ENCODE measurements at regions not wholly inside any gene's neighbourhood (a gene's known extent, or its start where the extent isn't known, plus 50 kb on each side); places are given as distances from the start of the nearest gene placed in this dataset.

DNA sequence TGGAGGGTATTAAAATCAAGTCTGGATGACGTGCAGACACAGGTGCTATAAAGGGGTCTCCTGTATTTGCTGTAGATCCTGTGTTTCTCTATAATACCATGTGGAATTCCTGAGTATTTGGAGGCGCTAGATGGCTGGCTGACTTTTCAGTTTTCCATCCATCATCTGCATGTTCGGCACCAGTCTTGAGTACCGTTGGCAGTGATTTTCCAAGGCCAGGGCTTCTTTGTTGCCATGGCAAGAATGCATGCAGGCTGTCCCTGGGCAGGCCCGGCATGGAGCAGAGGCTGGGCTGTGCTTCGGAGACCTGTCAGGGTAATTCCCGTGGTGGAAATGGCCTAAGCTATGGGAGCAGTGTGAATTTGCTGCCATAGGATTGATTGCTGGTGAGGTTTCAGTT, 405.9 kb upstream of the HS6ST1 start:
- no peak overlapping the region for H3K27ac Mint-ChIP-seq
- peaks cover 5% of the 10 kb centered on the region for H3K9me3 Mint-ChIP-seq
- POLR2A ChIA-PET = no interaction called here
- DNase-seq = no peak
- peaks cover 26% of the 10 kb centered on the region for H3K4me1 Mint-ChIP-seq
- peaks cover 5% of the 10 kb centered on the region for H3K27me3 Mint-ChIP-seq
- no peaks in the 10 kb centered on the region for H3K36me3 Mint-ChIP-seq (ENCODE audit: low read depth)
- no peak overlapping the region for H3K4me3 Mint-ChIP-seq
- CTCF ChIA-PET = no interaction called here

DNA sequence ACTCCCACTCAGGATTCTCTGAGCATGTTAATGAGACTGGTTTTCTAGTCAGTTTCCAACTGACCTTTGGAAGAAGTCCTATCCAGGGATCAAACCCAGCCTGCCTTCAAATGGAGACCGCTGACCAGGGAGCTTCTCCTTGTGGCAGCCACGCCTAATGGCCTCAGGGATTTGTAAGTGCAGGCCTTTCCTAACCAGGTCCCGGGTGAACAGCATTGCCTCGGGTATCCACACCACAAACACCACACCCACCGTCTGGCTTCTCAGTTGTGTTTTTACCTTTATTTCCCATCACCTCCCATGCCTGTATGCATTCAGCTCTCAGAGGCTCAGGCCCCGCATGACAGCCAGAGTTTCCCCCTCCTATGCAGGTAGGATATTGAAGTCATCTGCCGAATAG, 406.3 kb upstream of the HS6ST1 start:
- Mint-ChIP-seq H3K4me3 (no peak overlapping the region), H3K4me1 (peaks cover 26% of the 10 kb centered on the region), H3K27ac (no peak overlapping the region), H3K27me3 (peaks cover 7% of the 10 kb centered on the region), H3K9me3 (peaks cover 6% of the 10 kb centered on the region), H3K36me3 (ENCODE audit: low read depth) (no peaks in the 10 kb centered on the region)
- ChIA-PET POLR2A (no interaction called here), CTCF (no interaction called here)
- DNase-seq = no peak

DNA sequence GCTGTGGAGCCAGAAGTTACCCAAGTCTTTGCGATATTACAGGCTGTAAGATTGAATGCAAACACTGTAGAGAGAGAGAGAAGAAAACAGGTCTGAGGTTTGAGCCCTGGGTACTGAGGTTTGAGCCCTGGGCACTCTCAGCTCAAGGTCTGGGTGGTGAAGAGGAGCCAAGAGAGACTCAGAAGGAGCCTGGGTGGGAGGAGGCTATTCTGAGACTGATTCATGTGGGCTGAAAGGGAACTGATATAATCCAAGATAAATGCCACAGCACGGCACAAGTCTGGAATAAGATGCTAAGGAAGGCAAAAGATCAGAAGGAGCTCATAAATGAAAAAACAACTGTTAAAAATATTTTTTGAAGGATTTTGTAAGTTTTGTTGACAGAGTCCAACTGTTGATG, 407.6 kb upstream of the HS6ST1 start:
- Mint-ChIP-seq H3K4me3 (no peak overlapping the region), H3K27ac (no peak overlapping the region), H3K4me1 (peaks cover 26% of the 10 kb centered on the region), H3K9me3 (peaks cover 7% of the 10 kb centered on the region), H3K27me3 (peaks cover 9% of the 10 kb centered on the region), H3K36me3 (ENCODE audit: low read depth) (no peaks in the 10 kb centered on the region)
- POLR2A ChIA-PET = no interaction called here
- DNase-seq = no peak
- CTCF ChIA-PET = interaction anchor here (1.2 to 1.6 kb wide), 3 partner anchors 12 to 405 kb away, joined by 3 read pairs; no protein-coding TSS in a partner anchor

DNA sequence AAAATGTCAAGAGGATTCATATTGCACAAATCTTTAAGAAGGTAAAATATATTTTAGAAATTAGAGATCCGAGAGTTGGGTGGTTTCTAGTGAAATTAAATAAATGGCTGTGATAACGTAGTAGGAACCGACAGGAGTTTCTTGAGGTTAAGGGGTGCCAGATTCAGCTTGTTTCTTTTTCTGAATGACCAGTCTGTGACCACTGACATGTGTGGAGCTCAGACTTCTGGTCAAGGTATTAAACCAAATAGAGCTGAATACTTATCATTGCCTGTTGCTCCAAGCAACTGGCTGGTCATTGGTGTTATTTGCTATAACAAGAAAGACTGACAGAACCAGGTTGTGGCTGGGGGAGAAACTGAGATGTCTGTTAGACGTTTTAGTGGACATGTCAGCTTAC, 408.2 kb upstream of the HS6ST1 start:
- peaks cover 11% of the 10 kb centered on the region for H3K27me3 Mint-ChIP-seq
- no peaks in the 10 kb centered on the region for H3K36me3 Mint-ChIP-seq (ENCODE audit: low read depth)
- no peak for DNase-seq
- peaks cover 26% of the 10 kb centered on the region for H3K4me1 Mint-ChIP-seq
- CTCF ChIA-PET = interaction anchor here (1.0 to 1.6 kb wide), 4 partner anchors 8 to 406 kb away, joined by 3 read pairs; no protein-coding TSS in a partner anchor
- peaks cover 7% of the 10 kb centered on the region for H3K9me3 Mint-ChIP-seq
- H3K27ac Mint-ChIP-seq = no peak overlapping the region
- H3K4me3 Mint-ChIP-seq = no peak overlapping the region
- POLR2A ChIA-PET = no interaction called here

DNA sequence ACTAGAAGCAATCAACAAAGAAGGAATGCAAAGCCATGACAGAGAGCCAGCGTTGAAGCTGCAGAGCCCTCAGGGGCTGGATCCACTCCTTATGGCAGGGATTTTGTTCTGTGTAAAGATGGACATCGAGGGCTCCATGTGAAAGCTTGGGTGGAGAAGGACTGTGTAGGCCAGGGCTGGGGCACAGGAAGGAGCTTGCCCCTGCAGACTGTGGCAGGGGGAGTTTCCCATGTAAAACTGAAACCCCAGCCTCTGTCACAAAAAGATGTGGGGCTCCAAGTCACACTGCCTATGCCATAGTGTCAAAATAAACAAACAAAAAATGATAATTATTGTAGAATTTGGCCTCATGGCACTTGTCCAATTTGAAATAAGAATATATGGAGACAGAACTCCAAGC, 408.7 kb upstream of the HS6ST1 start:
- Mint-ChIP-seq H3K4me3 (no peak overlapping the region), H3K36me3 (ENCODE audit: low read depth) (no peaks in the 10 kb centered on the region), H3K9me3 (peaks cover 7% of the 10 kb centered on the region), H3K27me3 (peaks cover 11% of the 10 kb centered on the region), H3K27ac (no peak overlapping the region), H3K4me1 (peaks cover 26% of the 10 kb centered on the region)
- ChIA-PET POLR2A (no interaction called here), CTCF (interaction anchor here (1.0 to 1.6 kb wide), 4 partner anchors 9 to 406 kb away, joined by 3 read pairs; no protein-coding TSS in a partner anchor)
- no peak for DNase-seq

DNA sequence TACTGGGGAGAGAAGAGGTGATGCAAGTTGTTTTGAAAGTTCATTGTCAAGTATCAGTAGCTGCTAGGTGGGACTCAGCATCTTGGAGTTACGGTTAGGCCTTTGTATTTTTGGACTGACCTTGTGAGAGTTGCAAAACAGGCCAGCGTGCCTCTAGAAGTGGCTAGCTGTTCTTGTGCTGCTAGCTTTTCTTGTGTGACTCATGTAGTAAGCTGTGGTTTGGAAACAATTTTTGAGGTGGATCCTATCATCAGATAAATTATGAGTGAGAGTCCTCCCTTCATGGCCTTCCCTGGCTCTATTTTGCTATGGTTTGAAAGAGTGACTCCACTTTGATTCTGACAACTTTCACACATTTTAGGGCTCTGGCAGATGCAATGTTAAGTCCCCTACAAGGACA, 409.2 kb upstream of the HS6ST1 start:
- H3K27ac Mint-ChIP-seq = no peak overlapping the region
- peaks cover 26% of the 10 kb centered on the region for H3K4me1 Mint-ChIP-seq
- no peak overlapping the region for H3K4me3 Mint-ChIP-seq
- H3K9me3 Mint-ChIP-seq = peaks cover 7% of the 10 kb centered on the region
- ChIA-PET CTCF (interaction anchor here (1.6 kb wide), 1 partner anchor 407 kb away, joined by 3 read pairs; no protein-coding TSS in a partner anchor), POLR2A (no interaction called here)
- H3K27me3 Mint-ChIP-seq = peaks cover 11% of the 10 kb centered on the region
- DNase-seq = peak; percentile 8
- H3K36me3 Mint-ChIP-seq (ENCODE audit: low read depth) = no peaks in the 10 kb centered on the region

DNA sequence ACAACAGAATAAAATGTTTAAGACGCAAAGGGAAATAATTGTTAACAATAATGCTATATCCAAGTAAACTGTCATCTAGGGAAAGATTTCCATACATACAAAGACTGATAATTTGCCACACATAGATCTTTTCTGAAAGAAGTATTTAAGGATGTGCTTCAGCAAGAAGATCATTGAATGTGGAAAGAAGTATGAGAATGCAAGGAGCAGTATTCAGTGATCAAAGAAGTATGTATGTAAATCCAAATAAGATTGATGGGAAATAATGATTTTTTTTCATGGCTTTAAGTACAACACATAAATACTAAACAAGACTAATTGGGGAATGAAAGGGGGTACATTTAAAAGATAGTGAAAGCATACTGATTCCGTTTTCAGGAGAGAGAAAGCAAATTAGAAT, 410.4 kb upstream of the HS6ST1 start:
- CTCF ChIA-PET = no interaction called here

DNA sequence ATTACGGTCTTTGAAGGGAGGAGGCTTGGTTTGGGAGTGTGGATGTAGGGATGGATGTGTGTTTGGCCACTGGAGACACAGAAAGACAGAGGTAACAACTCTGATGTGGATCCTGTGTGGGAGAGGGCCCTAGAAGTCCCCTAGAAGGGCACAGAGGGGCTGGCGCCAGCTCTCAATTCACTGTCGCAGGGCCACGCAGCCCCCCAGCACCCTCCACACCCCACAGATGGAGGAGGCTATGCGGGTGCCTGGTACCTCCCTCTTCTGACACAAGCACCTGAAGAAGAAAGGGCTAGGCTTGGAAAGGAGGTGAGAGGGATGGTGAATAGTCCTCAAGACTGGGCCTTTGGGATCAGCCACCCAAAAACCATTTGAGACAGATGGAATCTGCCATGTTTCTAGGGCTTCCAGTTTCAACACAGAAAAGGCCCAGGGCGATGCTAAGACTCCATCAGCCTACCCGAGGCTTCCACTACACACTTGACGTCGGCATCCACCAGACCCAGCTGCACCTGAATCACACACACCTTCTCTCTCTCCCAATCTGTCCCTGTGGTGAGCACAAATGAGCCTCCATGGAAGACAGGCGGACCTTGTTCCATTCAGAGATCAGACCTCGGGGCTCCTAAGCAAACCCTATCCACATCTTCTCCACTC, 413.5 kb upstream of the HS6ST1 start:
- Mint-ChIP-seq H3K9me3 (peaks cover 7% of the 10 kb centered on the region), H3K4me1 (peaks cover 36% of the 10 kb centered on the region), H3K36me3 (ENCODE audit: low read depth) (no peaks in the 10 kb centered on the region), H3K27ac (no peak overlapping the region), H3K27me3 (peaks cover 19% of the 10 kb centered on the region), H3K4me3 (no peak overlapping the region)
- no peak for DNase-seq
- ChIA-PET CTCF (no interaction called here), POLR2A (no interaction called here)

More for the DNA sequence above, 410.4 kb upstream of the HS6ST1 start:
- H3K27ac Mint-ChIP-seq = no peak overlapping the region
- POLR2A ChIA-PET = no interaction called here
- peaks cover 27% of the 10 kb centered on the region for H3K4me1 Mint-ChIP-seq
- no peaks in the 10 kb centered on the region for H3K36me3 Mint-ChIP-seq (ENCODE audit: low read depth)
- no peak overlapping the region for H3K4me3 Mint-ChIP-seq
- H3K9me3 Mint-ChIP-seq = peaks cover 7% of the 10 kb centered on the region
- H3K27me3 Mint-ChIP-seq = peaks cover 16% of the 10 kb centered on the region
- DNase-seq = no peak

DNA sequence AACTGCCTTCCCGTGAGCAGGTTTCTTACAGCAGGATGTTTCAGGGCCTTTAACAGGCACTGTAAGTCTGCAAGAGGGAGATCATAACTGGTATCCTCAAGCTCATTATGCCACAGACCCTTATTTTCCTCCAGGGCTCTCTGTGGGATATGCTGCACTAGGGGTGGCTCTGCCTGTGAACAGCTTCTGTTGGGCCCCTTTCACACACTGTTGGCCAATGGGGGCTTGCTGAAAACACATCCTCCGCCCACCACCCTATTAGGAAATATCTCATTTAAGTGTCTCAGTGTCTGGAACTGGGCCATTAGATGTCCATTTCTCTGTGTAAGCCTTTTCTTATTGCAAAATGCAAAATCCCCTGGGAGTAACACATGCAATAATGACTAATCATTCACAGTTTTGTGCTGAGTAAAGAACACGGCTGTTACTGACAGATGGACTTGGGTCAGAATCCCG, 414.3 kb upstream of the HS6ST1 start:
- peaks cover 19% of the 10 kb centered on the region for H3K27me3 Mint-ChIP-seq

DNA sequence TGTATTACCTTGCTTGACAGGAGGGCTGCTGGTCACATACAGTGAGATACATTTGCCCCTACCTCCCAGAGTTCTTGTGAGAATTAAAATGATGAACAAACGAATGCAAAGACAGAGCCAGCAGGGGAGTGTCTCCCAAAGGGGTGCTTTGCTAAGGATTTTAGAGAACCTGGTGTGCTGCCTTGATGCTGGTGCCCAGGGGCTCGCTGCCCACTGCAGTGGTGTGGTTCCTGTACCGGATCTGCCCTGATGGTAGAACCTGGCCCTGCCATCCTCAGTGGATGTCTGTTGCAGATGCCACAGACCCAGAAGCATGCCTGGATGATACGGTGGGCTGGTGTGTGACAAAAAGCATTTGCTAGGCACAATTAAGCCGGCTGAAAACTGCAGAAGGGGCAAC, 414.8 kb upstream of the HS6ST1 start:
- Mint-ChIP-seq H3K36me3 (ENCODE audit: low read depth) (no peaks in the 10 kb centered on the region), H3K9me3 (peaks cover 7% of the 10 kb centered on the region), H3K27ac (no peak overlapping the region), H3K4me1 (peaks cover 25% of the 10 kb centered on the region), H3K27me3 (peaks cover 19% of the 10 kb centered on the region), H3K4me3 (no peak overlapping the region)
- DNase-seq = no peak
- ChIA-PET CTCF (no interaction called here), POLR2A (no interaction called here)

More for the DNA sequence above, 414.3 kb upstream of the HS6ST1 start:
- Mint-ChIP-seq H3K4me3 (no peak overlapping the region), H3K4me1 (peaks cover 28% of the 10 kb centered on the region), H3K9me3 (peaks cover 7% of the 10 kb centered on the region), H3K27ac (no peak overlapping the region), H3K36me3 (ENCODE audit: low read depth) (no peaks in the 10 kb centered on the region)
- ChIA-PET CTCF (no interaction called here), POLR2A (no interaction called here)
- DNase-seq = no peak

DNA sequence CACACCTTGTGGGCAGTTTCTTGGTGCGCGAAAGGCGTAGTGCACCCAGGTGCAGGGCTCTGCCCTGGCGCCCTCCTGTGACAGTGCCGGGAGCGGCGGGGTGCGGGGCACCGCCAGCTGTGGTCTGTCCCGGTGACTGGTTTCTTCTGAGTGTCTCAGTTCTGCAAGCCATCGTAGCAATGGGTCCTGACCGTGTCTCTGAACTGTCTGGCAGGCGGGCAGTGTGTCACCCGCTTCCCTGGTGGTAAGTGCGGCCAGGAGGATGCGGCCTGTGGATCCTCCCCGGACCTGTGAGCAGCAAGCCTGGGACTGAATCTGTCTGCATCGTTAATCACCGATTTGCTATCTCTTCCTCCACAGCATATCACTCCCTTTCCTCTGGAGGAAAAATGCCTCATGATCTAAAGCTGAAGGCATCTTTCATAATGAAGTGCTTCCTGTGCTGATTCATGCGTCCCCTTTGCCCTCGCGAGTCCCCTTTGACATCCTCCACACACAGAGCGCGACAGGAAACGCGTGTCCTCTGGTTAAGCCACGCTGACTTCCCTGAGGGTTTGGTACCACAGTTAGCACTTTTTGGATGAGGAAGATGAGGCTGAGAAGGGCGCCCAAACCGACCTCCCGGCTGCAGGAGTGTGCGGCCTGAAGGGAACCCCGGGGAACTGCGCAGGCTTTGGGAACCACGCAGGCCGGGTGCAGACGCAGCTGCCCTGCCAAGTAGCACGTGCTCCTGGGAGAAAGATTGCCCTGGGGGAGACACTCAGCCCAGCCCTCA, 416.0 kb upstream of the HS6ST1 start:
- POLR2A ChIA-PET = no interaction called here
- Mint-ChIP-seq H3K4me3 (peak overlapping the region; percentile 23), H3K27me3 (peaks cover 17% of the 10 kb centered on the region), H3K4me1 (peaks cover 25% of the 10 kb centered on the region), H3K27ac (peak overlapping the region; percentile 66), H3K9me3 (peaks cover 3% of the 10 kb centered on the region), H3K36me3 (ENCODE audit: low read depth) (no peaks in the 10 kb centered on the region)
- CTCF ChIA-PET = no interaction called here
- DNase-seq = peak; percentile 49

DNA sequence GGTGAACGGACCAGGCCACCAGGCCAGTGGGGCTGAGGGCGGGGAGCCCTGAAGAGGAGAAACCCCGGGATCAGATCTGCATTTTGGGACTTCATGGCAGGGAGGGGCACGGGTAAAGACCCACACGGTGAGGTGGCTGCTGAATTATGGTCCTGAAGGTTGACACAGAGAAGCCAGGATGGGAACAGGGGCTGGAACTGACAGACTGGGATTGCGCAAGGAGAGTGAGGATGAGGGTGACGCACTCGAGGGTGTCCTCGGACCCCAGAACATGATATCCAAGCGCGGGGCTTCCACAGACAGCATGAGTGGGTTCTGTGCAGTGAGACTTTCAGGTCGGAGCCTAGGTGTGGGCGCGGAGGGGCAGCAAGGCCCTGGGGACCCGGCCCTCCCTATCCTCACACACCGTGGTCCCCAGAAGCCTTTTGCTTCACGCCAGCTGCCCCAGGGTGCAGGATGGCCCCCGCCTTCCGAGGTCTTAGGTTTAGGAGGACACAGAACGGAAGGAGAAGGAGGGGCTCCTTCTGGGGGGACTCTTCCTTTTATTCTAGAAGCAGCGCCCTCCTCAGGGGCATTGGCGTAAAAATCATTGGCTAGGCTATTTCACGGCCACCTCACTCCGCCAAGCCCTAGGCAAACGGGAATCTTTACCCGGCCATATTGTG, 416.8 kb upstream of the HS6ST1 start:
- POLR2A ChIA-PET = no interaction called here
- H3K27ac Mint-ChIP-seq = no peak overlapping the region
- CTCF ChIA-PET = no interaction called here
- DNase-seq = no peak
- peaks cover 11% of the 10 kb centered on the region for H3K27me3 Mint-ChIP-seq
- H3K9me3 Mint-ChIP-seq = no peaks in the 10 kb centered on the region
- no peak overlapping the region for H3K4me3 Mint-ChIP-seq
- no peaks in the 10 kb centered on the region for H3K36me3 Mint-ChIP-seq (ENCODE audit: low read depth)
- peaks cover 25% of the 10 kb centered on the region for H3K4me1 Mint-ChIP-seq

DNA sequence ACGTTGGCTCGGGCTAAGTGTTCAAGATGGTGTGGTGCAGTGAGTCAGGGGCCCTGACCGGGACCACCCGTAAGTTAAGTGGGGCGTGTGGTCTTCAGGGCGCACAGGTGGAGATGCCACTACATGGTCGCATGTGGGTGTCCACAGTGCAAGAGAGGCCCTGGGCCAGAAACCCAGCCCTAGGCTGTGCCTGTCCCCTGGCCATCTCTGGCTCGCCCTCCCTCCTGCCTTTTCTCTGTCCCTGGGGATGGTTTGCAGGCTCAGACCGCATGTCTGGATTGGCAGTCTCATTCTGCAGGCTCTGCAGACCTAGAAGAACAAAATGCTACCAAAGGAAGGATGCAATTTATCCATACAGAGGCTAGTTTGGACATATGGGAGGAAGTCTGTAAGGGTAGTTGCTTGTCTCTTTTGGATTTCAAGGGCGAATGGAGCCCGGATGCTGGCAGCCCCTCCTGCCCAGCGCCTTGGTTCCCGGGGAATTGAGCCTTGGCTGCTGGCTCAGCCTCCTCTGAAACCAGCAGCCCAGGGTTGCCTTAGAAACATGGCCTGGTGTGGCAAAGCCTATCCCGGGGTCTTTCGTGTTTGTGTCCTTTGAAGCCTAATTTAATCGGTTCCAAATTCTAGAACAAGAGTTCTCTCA, 417.5 kb upstream of the HS6ST1 start:
- CTCF ChIA-PET = no interaction called here
- no peaks in the 10 kb centered on the region for H3K36me3 Mint-ChIP-seq (ENCODE audit: low read depth)
- H3K27me3 Mint-ChIP-seq = peaks cover 11% of the 10 kb centered on the region
- H3K4me1 Mint-ChIP-seq = peaks cover 25% of the 10 kb centered on the region
- H3K27ac Mint-ChIP-seq = no peak overlapping the region
- POLR2A ChIA-PET = no interaction called here
- DNase-seq = no peak
- H3K9me3 Mint-ChIP-seq = no peaks in the 10 kb centered on the region
- H3K4me3 Mint-ChIP-seq = peak overlapping the region; percentile 50
